ENCODE measurements at regions not wholly inside any gene's neighbourhood (a gene's known extent, or its start where the extent isn't known, plus 50 kb on each side); places are given as distances from the start of the nearest gene placed in this dataset.

- Histone ChIP-seq H3K4me1 (no peaks in the 10 kb centered on the region), H3K27me3 (replicated peaks in 1 of 7) (no peaks in the 10 kb centered on the region), H3K4me3 (no peak overlapping the region), H3K36me3 (no peaks in the 10 kb centered on the region), H3K9me3 (no peaks in the 10 kb centered on the region), H3K27ac (no peak overlapping the region)
- 79 to 97% (median 84%) methylated on average over 6 of the region's 6 CpGs for WGBS, 5 donors
- DNase-seq: no peak
- intact Hi-C loops (cut with DNase I; ENCODE audit: low total_unique reads): no loop called here
- no peak for TF ChIP-seq POLR2A (IDR thresholded peaks at IDR 0.05)
- TF ChIP-seq, protein P1, sequence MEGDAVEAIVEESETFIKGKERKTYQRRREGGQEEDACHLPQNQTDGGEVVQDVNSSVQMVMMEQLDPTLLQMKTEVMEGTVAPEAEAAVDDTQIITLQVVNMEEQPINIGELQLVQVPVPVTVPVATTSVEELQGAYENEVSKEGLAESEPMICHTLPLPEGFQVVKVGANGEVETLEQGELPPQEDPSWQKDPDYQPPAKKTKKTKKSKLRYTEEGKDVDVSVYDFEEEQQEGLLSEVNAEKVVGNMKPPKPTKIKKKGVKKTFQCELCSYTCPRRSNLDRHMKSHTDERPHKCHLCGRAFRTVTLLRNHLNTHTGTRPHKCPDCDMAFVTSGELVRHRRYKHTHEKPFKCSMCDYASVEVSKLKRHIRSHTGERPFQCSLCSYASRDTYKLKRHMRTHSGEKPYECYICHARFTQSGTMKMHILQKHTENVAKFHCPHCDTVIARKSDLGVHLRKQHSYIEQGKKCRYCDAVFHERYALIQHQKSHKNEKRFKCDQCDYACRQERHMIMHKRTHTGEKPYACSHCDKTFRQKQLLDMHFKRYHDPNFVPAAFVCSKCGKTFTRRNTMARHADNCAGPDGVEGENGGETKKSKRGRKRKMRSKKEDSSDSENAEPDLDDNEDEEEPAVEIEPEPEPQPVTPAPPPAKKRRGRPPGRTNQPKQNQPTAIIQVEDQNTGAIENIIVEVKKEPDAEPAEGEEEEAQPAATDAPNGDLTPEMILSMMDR (IDR thresholded peaks at IDR 0.05 in 8 of 11, conservative IDR thresholded peaks at IDR 0.05 in 3 of 11): no peak
- TF ChIP-seq POLR2AphosphoS5 (IDR thresholded peaks at IDR 0.05): no peak
These were observed 269.4 kb upstream of the ELAC2 start for GRCh38 chr17:13287226-13287625.

DNA sequence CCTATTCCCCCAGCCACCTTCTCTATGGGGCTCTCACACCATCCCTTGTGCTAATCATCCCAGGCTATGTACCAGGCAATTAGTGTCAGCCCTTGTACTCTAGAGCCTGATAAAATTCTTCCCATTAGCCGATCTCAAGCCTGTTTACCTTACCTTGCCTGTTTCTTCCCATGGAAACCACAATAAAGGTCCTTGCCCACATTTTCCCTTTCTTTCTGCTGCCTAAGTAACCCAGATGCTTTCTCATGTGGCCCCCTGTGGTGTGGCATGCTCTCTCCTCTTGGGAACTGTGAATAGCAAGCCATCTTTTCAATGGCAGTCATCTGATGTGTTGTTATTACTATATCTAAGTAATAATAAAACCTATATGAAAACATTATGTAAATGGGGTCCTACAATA, 265.8 kb upstream of the ELAC2 start:
- no peaks in the 10 kb centered on the region for H3K27me3 ChIP-seq (replicated peaks in 1 of 7)
- 71 to 82% (median 78%) methylated on average over 1 of the region's 1 CpG for WGBS, 5 donors
- H3K9me3 ChIP-seq: no peaks in the 10 kb centered on the region
- intact Hi-C loops (cut with DNase I; ENCODE audit: low total_unique reads): no loop called here
- TF ChIP-seq, protein P1 (IDR thresholded peaks at IDR 0.05 in 8 of 11, conservative IDR thresholded peaks at IDR 0.05 in 3 of 11): no peak
- TF ChIP-seq POLR2AphosphoS5 (IDR thresholded peaks at IDR 0.05) (no peak), POLR2A (IDR thresholded peaks at IDR 0.05) (no peak)
- H3K36me3 ChIP-seq: no peaks in the 10 kb centered on the region
- no peak for DNase-seq
- H3K4me1 ChIP-seq: no peaks in the 10 kb centered on the region
- H3K27ac ChIP-seq: no peak overlapping the region
- no peak overlapping the region for H3K4me3 ChIP-seq

GRCh38 chr17:13281626-13282025, 263.8 kb upstream of the ELAC2 start:
- intact Hi-C loops (cut with DNase I; ENCODE audit: low total_unique reads): no loop called here
- H3K4me1 ChIP-seq: no peaks in the 10 kb centered on the region
- H3K9me3 ChIP-seq: no peaks in the 10 kb centered on the region
- TF ChIP-seq, protein P1 (IDR thresholded peaks at IDR 0.05 in 8 of 11, conservative IDR thresholded peaks at IDR 0.05 in 3 of 11): no peak
- TF ChIP-seq POLR2A (IDR thresholded peaks at IDR 0.05) (no peak), POLR2AphosphoS5 (IDR thresholded peaks at IDR 0.05) (no peak)
- no peaks in the 10 kb centered on the region for H3K36me3 ChIP-seq
- no peak overlapping the region for H3K4me3 ChIP-seq
- DNase-seq: no peak
- no peaks in the 10 kb centered on the region for H3K27me3 ChIP-seq (replicated peaks in 1 of 7)
- H3K27ac ChIP-seq: no peak overlapping the region
- 83 to 94% (median 93%) methylated on average over 3 of the region's 3 CpGs for WGBS, 5 donors

DNA sequence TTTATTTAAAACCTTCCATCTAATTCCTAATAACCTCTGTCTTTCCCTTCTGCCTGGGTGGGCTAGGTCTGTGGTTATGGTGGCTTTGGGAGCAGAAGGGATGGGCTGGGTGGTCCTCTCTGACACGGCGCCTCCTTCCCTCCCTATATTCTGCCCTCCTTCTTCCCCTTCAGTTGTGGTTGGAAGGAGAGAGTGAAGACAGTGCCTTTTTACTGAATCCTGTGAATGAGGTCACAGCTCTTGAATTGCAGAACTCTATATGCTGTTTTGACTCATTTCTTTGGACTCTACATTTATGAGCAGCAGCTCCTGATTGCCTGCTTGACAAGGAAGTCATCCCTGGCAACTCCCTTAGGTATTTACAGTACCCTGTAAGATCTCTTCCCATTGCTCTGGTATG, 256.0 kb upstream of the ELAC2 start:
- intact Hi-C loops (cut with DNase I; ENCODE audit: low total_unique reads): no loop called here
- 73 to 100% (median 77%) methylated on average over 2 of the region's 2 CpGs for WGBS, 5 donors
- no peak for DNase-seq

More for the DNA sequence above, 256.0 kb upstream of the ELAC2 start:
- H3K36me3 ChIP-seq: no peaks in the 10 kb centered on the region
- H3K27me3 ChIP-seq (replicated peaks in 1 of 7): peaks cover 0 to 6% (median 0%) of the 10 kb centered on the region in 7 donors
- H3K27ac ChIP-seq: no peak overlapping the region
- H3K9me3 ChIP-seq: no peaks in the 10 kb centered on the region
- H3K4me1 ChIP-seq: no peaks in the 10 kb centered on the region
- no peak for TF ChIP-seq POLR2A (IDR thresholded peaks at IDR 0.05)
- no peak for TF ChIP-seq POLR2AphosphoS5 (IDR thresholded peaks at IDR 0.05)
- TF ChIP-seq, protein P1 (IDR thresholded peaks at IDR 0.05 in 8 of 11, conservative IDR thresholded peaks at IDR 0.05 in 3 of 11): no peak
- no peak overlapping the region for H3K4me3 ChIP-seq

All from spleen (tissue), 11 donors.